ENCODE measurements at regions not wholly inside any gene's neighbourhood (a gene's known extent, or its start where the extent isn't known, plus 50 kb on each side); places are given as distances from the start of the nearest gene placed in this dataset.

DNA sequence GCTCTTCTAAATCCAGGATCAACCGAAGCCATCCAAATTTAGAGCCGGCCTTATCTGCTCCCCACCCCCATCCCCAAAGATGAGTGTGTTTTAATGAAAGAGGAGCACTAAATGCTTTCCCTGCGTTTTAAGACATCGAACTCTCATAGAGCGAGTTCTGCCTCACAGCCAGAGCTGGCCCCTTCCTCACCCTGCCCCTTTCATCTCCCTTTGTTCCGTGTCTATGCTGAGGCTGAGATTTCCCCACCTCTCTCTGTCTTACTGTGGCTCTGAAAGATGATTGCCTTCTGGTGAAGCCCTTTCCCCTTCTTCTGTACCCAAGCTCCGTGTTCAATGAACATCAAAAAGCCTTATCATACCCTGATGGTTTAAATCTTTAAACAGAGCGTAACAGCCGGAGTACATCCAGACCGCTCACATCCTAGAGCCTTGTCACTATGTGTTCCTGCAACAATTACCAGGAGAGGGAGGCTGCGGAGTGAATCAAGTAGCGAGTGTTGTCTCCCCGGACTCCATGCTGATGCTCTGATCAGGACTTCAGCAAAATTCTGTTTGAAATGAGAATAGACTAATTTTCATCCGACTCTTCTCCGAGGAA lies 110.1 kb downstream of the ZNF326 start:
- Mint-ChIP-seq H3K36me3 (no peaks in the 10 kb centered on the region), H3K27ac (no peak overlapping the region), H3K4me1 (no peaks in the 10 kb centered on the region), H3K4me3 (no peak overlapping the region), H3K9me3 (no peaks in the 10 kb centered on the region), H3K27me3 (peaks cover 3% of the 10 kb centered on the region)

DNA sequence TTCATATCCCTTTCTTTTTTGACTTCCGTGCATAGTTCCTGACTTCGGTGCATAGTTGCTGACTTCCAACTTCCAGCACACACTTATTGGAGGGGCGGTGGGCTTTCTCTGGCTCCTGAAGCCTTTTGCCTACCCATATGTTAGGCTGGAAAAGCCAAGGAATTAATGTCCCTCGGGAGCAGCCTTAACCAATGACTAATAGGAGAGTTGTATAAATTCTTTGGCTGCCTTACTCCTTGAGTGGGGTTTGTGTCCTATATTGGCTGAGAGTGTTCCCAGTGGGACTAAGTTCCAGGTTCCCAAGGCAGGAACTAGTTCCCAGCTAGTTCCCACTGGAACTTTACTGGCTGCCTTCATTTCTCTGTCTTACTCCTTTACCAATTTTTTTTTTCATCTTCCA lies 105.7 kb downstream of the ZNF326 start:
- peaks cover 0 to 2% (median 0%) of the 10 kb centered on the region in 3 donors for H3K9me3 Mint-ChIP-seq
- no peaks in the 10 kb centered on the region for H3K4me1 Mint-ChIP-seq

GRCh38 chr1:90092441-90092840 lies 97.5 kb downstream of the ZNF326 start:
- Mint-ChIP-seq H3K4me3 (no peak overlapping the region), H3K27me3 (peaks cover 4% of the 10 kb centered on the region), H3K27ac (no peak overlapping the region), H3K4me1 (no peaks in the 10 kb centered on the region), H3K36me3 (no peaks in the 10 kb centered on the region), H3K9me3 (peaks cover 0 to 5% (median 2%) of the 10 kb centered on the region in 3 donors)

More for the DNA sequence above, 105.7 kb downstream of the ZNF326 start:
- Mint-ChIP-seq H3K27ac (no peak overlapping the region), H3K36me3 (no peaks in the 10 kb centered on the region), H3K27me3 (no peaks in the 10 kb centered on the region), H3K4me3 (no peak overlapping the region)
